ENCODE measurements at regions not wholly inside any gene's neighbourhood (a gene's known extent, or its start where the extent isn't known, plus 50 kb on each side); places are given as distances from the start of the nearest gene placed in this dataset.

GRCh38 chr5:56449071-56449640 lies 216.0 kb upstream of the ANKRD55 start:
- TF ChIP-seq CTCF (IDR thresholded peaks at IDR 0.05; ENCODE audit: poor library complexity, severe bottlenecking) (no peak), POLR2AphosphoS5 (IDR thresholded peaks at IDR 0.05) (no peak), TAF1 (IDR thresholded peaks at IDR 0.05; ENCODE audit: low read depth) (no peak), EZH2 (IDR thresholded peaks at IDR 0.05; ENCODE audit: borderline replicate concordance, insufficient read depth, low read length, poor library complexity, severe bottlenecking) (no peak), RAD21 (conservative IDR thresholded peaks at IDR 0.05) (no peak), MXI1 (conservative IDR thresholded peaks at IDR 0.05; ENCODE audit: poor library complexity, severe bottlenecking) (no peak), EP300 (conservative IDR thresholded peaks at IDR 0.05; ENCODE audit: poor library complexity, severe bottlenecking) (no peak), SMC3 (conservative IDR thresholded peaks at IDR 0.05; ENCODE audit: poor library complexity) (no peak), REST (IDR thresholded peaks at IDR 0.05; ENCODE audit: borderline replicate concordance) (no peak)
